ENCODE measurements at regions not wholly inside any gene's neighbourhood (a gene's known extent, or its start where the extent isn't known, plus 50 kb on each side); places are given as distances from the start of the nearest gene placed in this dataset.

- TF ChIP-seq CTCF (IDR thresholded peaks at IDR 0.05) (no peak), POLR2A (IDR thresholded peaks at IDR 0.05) (no peak)
Measured at GRCh38 chr1:162937716-162938395, 76.9 kb upstream of the CCDC190 start.
